ENCODE measurements at regions not wholly inside any gene's neighbourhood (a gene's known extent, or its start where the extent isn't known, plus 50 kb on each side); places are given as distances from the start of the nearest gene placed in this dataset.

DNA sequence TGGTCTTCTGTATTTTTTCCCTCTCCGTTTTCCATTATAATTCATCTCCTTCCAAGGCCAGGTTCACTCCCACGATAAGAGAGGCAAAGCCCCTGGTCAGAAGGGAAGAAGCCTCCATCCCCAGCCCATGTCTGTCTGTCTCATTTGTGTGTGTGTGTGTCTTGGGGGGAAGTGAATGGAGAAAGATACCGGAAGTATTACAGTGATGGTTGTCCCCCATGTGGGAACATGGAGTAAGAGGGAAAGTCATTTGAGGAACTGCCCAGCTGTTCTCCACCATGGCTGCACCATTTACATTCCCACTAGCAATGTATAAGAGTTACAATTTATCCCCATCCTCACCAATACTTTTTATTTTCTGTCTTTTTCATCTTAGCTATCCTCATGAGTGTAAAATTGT, 113.6 kb upstream of the ATP8B1 start:
- no peak for DNase-seq (ENCODE audit: low read depth, low spot score)

DNA sequence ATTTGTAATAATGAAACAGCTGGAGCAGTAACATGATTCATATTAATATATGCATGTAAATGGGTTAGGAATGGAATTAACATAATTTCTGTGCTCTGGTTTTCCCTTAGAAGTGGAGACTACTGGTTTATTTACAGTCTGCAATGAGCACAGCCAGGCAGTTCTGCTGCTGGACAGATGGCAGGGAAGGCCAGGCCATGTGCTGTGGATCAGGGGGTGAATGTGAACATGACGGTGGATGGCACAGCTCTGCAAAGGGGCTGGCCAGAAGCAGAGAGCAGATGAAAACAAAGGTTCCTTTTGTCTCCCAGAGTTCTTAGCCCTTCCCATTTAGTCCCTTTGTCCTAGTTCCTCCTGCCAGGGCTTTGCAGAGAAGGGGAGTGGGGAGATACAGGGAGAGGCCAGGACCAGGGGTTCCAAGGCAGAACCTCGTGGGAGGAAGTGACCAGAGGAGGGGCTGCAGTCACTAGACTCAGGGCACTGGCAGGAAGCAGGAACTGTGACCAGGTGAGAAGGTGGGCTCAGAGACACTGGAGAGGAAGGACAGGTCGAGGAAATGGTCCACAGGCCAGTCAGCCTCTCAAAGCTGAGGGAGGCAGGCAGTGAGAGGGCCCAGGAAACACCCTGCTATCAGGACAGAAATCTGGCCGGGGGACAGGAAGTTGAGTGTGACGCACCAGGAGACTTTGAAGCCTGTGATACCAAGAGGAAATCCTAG, 112.9 kb upstream of the ATP8B1 start:
- no peak for DNase-seq (ENCODE audit: low read depth, low spot score)

DNA sequence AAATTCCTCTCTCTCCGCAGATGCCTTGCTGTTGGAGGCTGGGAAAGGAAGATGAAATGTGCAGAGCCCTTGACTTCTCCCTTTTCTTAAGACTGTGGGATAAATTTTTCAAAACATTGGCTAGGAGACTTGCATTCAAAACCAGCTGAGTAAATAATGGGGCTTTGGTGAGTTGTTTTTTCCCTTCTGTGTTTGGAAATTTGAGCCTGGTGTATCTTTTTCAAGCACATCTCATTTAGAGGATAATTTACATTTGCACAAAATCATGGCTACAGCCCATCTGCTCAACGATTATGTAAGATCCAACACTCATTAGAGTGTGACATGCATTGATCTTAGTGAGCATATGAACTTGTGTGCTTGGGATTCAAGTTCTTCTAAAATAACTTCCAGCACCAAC, 112.1 kb upstream of the ATP8B1 start:
- no peak for DNase-seq (ENCODE audit: low read depth, low spot score)

DNA sequence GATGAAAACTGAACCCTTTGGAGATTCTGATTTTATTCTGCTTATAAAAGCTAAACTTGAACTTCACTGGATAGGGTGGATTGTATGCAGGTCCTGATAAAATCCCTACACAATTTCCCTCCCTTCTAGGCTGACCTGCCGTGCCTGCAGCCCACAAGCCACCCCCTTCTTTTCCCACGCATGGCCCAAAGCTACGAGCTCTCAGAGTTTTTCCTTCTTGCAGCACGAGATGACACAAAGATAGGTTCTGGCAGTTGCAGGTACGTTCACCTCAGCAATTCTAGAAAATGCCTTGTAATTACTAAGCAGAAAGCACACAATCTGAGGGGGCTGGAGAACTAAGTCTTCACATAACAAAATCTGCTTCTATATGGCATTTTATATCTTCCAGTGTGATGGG, 110.6 kb upstream of the ATP8B1 start:
- no peak for DNase-seq (ENCODE audit: low read depth, low spot score)

DNA sequence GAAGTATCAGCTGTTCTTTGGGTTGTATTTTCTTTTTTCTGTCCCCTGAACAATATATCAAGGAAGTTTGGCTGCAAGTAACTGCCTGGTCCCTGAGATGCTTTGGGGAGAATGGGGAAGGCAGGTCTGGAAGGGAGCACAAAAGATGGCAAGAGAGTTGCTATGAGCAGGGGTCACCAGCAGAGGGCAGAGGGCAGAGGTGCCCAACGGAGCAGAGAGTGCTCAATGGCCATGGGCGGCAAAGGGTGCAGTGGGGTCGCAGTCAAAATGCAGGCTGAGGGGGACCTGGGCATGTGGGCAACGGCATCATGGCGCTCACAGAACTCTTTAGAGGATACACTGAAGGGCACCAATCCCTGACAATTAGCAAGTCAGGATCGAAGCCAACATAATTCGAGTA, 107.7 kb upstream of the ATP8B1 start:
- DNase-seq (ENCODE audit: low read depth, low spot score): no peak

DNA sequence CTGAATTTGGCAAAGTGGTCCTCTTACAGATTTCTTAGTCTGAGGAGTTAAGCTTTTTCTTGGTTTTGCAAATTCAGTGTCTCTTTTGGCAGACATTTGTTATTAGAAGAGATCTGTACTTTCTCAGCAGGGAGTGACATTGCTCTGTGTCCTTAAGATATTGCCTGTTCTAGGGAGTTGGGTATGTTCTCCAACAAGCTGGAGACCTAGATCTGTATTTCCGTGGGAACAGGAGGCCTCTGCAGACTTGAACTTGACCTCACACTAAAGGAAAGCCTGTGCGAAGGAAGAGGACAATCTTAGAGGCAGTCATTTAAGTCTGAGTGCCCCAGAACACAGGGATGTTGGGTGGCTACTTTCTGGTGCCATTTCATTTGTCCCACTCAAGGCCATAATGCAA, 107.0 kb upstream of the ATP8B1 start:
- DNase-seq (ENCODE audit: low read depth, low spot score): no peak

DNA sequence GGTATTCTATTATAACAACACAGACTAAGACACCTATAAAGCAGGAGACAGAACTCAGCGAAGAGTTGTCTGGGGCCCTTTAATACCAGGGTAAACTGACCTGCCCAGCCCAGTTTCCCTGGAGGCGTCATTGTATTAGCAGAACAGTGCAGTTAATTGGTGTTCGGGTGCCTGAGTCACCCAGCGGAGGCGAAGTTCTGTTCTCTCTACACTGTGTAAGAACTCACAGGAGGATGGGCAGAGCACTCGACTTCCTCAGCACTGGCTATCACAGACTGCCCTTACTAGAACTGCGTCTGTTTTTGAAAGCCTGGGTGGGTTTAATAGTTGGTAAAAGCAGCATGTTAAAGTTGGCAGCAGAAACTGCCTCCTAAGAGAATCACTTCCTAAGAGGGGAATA, 106.5 kb upstream of the ATP8B1 start:
- DNase-seq (ENCODE audit: low read depth, low spot score): no peak

DNA sequence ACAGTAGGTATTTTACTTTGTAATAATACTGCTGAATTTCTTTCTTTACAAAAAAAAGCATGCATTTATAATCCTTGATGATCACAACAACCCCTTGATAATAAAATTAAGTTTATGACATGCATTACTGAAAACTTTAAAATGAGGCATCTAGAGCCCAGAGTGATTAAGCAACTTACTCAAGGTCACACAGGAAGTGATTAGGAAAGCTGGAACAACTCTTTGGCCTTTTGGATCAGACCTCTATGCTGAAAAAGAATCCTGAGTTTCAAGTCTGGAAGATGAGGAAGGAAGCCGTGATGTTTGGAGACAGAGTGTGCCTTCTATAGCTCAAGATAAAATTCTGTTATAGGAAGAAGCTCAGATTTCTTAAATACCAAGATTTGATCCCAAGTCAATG, 105.0 kb upstream of the ATP8B1 start:
- DNase-seq (ENCODE audit: low read depth, low spot score): no peak

DNA sequence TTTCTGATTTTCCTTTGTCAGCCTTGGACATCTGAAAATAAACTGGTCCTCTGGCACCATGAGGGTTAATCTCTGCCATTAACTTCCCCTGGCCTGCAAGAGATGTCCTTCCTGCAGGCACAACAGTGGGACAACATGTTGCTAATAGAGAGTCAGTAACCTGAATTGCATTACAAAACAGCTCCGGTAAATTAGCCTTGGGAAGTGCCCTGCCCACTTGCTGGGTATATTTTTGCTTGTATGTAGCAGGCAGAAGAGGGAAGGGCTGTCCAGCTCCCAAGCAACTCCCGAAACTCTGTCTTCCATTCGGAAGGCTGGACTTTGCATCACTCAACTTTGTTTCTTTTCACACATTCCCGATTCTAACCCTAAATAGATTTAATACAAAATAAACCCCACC, 104.4 kb upstream of the ATP8B1 start:
- no peak for DNase-seq (ENCODE audit: low read depth, low spot score)

DNA sequence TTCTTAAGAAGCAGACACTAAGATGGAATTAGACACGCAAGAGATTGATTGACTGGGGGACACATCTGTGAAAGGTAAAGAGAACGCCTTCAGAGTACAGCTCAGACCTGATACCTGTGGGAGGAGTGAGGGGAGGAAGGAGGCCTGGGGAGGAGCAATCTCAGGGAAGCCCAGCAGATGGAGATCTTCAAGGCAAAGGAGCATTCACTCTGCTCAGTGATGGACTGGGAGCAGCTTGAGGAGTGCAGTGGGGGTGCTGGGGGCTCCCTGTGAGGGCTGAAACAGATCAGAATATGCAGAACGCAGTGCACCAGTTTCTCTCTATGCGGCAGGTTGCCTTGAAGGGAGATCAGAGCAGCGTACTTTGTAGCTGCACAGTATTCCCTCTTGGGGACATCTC, 103.7 kb upstream of the ATP8B1 start:
- no peak for DNase-seq (ENCODE audit: low read depth, low spot score)

DNA sequence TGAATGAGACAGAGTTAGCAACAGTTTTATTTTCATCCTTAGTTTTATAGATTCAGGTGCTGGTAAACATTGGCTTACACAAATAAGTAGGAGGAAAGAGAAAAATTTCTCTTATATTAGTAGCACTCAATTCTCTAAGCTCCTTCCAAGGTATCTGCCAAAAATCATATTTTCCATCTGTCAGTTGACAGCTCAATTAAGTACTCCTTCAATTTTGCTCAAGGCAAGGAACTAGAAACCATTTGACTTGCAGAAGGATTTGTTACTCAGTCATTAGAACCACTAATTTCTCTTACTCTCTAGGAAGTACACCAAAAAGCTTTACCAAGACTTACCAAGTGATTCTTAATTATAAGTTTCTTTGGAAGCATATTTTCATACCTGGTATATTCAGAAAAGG, 101.4 kb upstream of the ATP8B1 start:
- no peak for DNase-seq (ENCODE audit: low read depth, low spot score)

DNA sequence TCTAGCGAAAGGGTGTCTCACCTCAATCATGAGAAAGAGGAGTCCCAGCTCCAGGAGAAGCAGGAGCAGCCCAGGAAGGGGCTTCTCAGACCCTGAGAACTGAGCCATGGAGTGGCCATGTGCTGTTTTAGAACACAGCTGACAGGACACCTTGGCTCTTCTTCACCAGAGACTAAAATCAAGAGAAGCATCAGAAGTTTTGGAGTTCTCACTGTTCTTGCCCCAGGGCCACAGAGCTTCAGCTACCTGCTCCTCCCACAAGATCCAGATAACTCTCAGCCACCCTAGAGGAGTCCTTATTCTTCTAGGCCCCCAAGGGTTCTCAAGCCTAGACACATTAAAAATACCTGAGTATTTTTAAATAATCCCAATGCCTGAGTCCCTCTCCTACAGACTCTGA, 99.6 kb upstream of the ATP8B1 start:
- no peak for DNase-seq (ENCODE audit: low read depth, low spot score)

DNA sequence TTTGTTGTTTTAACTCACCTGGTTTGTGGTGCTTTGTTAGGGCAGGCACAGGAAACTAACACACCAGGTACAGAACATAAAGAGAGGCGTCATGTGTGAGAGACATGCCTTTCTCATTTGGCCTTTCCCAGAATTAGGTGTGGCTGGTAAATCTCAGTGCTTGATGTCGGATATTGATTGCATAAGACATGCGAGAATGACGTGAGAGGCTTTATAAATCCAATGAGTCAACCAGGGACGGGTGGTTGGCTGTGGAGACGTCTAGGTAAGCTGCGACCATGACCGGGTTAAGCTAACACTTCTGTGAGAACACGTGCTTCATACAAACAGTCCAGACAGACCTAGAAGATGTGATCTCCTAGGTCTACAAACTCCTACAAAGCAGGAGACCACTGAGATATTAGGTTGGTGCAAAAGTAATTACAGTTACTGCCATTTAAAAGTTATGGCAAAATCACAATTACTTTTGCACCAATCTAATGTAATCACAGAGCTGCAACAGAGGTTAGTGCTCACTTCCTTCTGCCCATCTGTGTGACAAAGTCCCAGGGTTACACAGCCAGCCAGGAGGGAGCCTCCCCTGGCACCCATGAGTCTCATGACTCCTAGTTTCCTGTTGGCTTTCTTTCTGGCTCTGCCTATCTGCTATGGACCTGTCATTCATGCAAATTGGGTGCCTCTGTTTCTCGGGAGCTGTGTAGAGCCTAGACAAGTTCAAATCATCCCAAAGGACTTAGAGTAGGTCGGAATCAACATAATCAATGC, 98.9 kb upstream of the ATP8B1 start:
- no peak for DNase-seq (ENCODE audit: low read depth, low spot score)

DNA sequence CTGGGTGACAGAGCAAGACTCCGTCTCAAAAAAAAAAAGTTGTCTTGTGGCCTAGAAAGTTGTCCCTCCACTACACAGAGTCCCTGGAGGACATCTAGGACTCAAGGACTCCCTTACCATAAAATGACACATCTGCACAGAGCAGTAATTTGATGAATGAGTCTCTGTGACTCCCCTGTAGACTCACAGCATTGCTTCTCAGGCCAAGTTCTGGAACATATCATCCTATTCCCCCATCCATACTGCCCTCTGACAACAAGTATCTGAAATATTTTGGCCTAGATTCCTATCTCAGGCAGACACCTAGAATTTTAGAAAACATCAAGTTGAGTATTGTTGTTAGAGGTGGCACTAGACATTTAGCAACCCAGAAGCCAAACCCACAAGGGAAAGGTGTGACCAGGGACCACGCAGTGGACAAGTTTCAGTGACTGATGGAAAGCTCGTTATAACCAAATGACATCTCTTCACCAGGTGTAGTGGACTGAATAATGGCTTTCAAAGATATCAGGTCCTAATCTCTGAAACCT, 97.9 kb upstream of the ATP8B1 start:
- DNase-seq (ENCODE audit: low read depth, low spot score): no peak

DNA sequence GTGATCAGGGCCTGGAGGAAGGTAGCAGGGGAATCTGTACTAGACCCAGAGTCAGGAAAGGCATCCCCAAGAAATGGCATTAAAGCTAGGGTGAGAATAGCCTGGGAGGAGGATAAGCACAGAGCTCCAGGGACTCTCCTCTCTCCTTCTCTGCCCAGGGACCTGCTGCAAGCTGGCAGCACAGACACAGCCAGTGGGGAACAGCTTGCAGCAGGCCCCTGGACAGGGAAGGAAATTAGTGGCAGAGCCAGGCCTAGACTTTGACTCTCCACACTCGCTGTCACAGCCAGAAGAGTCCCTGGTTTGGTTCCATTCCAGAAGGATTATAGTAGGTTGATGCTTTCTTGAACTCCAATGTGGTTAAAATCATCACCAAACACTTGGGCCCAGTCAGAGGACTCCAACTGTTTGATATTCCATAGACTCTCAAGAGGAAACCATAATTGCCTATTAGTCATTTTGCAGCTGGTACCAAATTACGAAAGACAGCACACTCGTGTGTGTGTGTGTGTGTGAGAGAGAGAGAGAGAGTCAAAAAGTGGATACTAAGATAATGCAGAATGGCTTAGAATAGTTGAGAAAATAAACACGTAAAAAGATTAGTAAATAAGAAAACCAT, 95.5 kb upstream of the ATP8B1 start:
- no peak for DNase-seq (ENCODE audit: low read depth, low spot score)

DNA sequence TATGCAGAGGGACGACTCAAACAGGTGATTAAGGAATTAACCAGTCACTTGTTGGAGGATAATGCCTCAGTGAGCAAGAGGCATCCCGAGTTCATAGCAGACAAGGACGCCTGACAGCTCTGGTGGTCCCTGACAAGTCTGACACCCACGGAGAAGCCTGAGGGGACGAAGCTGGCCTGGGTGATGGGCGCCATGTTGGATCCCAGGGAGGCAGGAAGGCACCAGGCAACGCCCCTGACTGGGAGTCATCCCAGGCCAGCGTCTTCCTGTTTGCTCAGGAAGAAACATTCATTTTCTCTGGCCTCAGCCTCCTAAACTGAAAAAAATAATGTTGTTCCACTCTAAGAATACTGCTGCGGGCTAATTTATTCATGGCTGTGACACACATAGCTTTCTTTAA, 92.1 kb upstream of the ATP8B1 start:
- DNase-seq (ENCODE audit: low read depth, low spot score): no peak

DNA sequence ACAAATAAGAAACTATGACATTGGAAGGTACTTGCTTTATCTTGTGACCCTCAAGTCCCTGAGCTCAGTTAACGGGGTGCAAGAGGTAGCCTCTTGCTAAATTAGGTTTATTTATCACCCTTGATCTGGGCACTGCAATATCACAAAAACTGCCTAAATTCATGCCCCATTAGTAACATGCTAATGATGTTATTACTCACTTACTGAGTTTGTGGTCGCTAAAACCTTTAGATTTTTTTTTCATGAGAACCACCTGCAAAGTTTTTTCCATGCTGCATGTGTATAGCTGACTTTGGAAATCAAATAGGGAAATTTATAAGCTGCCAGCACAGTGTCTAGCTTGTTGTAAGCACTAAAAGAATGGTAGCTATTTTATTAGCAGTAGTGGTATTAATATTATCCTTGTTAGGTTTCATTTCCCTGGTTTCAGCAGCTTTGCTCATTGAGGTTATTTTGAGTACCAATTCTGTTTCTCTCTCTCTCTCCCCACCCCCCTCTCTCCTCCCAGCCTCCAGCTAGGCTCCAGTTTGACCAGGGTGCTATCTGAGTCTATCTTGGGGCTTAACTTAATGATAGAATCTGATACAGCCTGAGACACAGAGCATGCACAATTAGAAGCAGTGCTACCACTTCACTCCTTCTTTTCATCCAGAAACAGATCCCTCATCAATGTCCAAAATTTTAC, 88.7 kb upstream of the ATP8B1 start:
- DNase-seq (ENCODE audit: low read depth, low spot score): no peak

DNA sequence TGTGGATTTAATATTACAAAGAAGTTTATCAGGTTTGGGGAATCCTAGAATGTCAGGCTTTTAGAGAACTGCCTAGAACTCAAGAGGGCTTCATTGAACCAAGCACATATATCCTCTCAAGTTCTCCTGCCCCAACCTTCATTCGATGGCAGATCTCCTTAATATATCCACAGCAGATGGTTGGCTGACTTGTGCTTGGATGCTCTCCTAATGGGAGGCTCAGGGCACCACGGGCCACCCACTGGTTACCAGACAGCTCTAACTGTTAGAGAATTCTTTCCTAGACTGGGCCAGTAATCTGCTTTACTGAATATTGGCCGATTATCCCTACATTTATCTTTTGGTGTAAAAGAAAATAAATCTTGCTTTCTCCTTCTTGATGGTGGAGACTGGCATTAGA, 87.2 kb upstream of the ATP8B1 start:
- DNase-seq (ENCODE audit: low read depth, low spot score): no peak

DNA sequence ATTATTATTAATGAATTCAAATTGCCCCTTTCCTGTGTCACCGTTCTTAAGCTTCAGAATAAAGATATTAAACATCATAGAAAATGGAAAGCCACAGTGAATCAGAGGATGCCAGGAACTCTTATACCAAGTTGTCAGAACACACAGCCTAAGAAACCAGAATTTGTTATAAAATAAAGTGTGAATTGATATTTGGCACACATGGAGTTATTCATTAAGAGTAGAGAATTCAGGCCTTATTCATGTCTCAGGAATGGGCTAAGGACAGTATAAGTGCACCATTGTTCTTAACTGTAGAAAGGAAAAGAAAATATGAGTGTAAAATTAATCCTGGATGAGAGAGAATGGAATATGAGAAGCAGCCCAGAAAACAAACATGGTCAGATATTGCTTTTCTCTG, 86.7 kb upstream of the ATP8B1 start:
- DNase-seq (ENCODE audit: low read depth, low spot score): no peak

DNA sequence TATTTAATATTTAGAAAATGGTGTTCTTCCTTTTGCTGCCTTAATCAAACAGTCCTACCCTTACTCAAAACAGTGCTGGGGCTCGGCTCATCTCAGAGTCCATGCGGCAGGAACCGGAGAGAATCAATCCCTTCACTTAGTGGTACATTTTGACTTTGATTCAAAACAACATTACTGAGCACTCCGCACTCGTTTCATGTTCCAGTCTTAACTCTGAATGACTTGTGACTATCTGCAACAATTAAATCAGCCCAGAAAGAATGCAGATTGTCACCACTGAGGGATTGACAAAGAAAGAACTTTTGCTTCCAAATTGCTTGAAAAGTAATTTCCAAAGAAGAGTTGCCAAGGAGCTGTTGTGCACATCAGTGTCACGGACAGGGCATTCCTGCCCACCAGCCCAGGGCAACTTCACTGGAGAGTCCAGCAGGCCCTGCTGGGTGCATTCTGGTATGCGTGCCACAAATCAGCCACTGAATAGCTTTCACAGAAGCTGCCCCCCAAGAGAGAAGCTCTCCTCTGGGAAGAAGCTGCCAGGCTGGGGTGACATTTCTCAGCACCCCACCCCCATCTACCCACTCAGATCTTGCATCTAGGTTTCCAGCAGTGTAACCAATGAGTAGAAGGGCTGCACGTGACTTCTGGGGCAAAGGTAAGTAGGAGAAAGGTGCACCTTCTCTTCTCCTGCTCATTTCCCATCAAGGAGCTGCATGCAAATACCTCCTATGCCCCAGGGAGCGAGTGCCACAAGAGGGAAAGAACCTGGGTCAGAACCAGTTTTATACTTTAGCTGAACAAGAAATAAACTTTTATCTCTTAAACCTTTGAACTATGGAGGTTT, 84.6 kb upstream of the ATP8B1 start:
- DNase-seq (ENCODE audit: low read depth, low spot score): no peak

DNA sequence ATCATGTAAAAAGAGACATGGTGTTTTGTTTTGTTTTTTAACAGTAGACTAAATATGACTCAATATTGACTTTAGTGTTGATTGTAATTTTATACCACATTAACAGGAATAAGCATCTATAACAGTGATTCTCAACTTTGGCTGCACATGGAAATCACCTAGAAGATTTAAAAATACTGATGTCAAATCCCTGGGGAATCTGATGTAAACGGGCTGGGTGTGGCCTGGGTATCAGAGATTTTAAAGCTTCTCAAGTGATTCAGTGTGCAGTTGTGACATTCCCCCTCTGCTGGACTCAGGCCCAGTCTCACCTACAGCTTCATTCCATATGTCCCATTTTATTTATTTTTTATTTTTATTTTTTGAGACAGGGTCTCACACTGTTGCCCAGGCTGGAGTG, 82.8 kb upstream of the ATP8B1 start:
- no peak for DNase-seq (ENCODE audit: low read depth, low spot score)
